ENCODE measurements at regions not wholly inside any gene's neighbourhood (a gene's known extent, or its start where the extent isn't known, plus 50 kb on each side); places are given as distances from the start of the nearest gene placed in this dataset.

- TF ChIP-seq CTCF (IDR thresholded peaks at IDR 0.05) (no peak), POLR2A (IDR thresholded peaks at IDR 0.05) (no peak)
These were observed 50.9 kb upstream of the TMTC4 start for GRCh38 chr13:100725472-100725871.
